HG03565 (cell line): ENCODE measurements at regions not wholly inside any gene's neighbourhood (a gene's known extent, or its start where the extent isn't known, plus 50 kb on each side); places are given as distances from the start of the nearest gene placed in this dataset.

Source experiments
- ATAC-seq: cut with Tn5 transposase; IDR thresholded peaks from one replicate; pipeline ENCODE4 v1.9.1; 2021; ENCODE audit warnings: mild to moderate bottlenecking, moderate library complexity; ENCODE audit not compliant: unreplicated experiment

- no peak for ATAC-seq
Observed at GRCh38 chr11:45523760-45524159, 141.7 kb downstream of the CHST1 start.

- no peak for ATAC-seq
Observed at GRCh38 chr11:45518833-45519535, 146.4 kb downstream of the CHST1 start.

GRCh38 chr11:45518141-45518832 lies 147.1 kb downstream of the CHST1 start:
- no peak for ATAC-seq

GRCh38 chr11:45517171-45517770 lies 148.2 kb downstream of the CHST1 start:
- ATAC-seq, result no peak

- no peak for ATAC-seq
Observed at GRCh38 chr11:45513821-45514340, 151.5 kb downstream of the CHST1 start.

- ATAC-seq, result no peak
Observed at GRCh38 chr11:45512471-45513148, 152.8 kb downstream of the CHST1 start.

- ATAC-seq, result no peak
Observed at GRCh38 chr11:45511566-45511965, 153.9 kb downstream of the CHST1 start.

- ATAC-seq, result no peak
Observed at GRCh38 chr11:45507916-45508315, 157.5 kb downstream of the CHST1 start.

- no peak for ATAC-seq
Observed at GRCh38 chr11:45503311-45503710, 162.1 kb downstream of the CHST1 start.

- ATAC-seq, result no peak
Observed at GRCh38 chr11:45502226-45502545, 163.2 kb downstream of the CHST1 start.

- no peak for ATAC-seq
Observed at GRCh38 chr11:45501392-45502225, 163.8 kb downstream of the CHST1 start.

GRCh38 chr11:45500451-45500850 lies 165.0 kb downstream of the CHST1 start:
- no peak for ATAC-seq

- ATAC-seq, result no peak
Observed at GRCh38 chr11:45494738-45495137, 170.7 kb downstream of the CHST1 start.

- no peak for ATAC-seq
Observed at GRCh38 chr11:45489281-45489905, 176.0 kb downstream of the CHST1 start.

GRCh38 chr11:45486461-45486860 lies 179.0 kb downstream of the CHST1 start:
- no peak for ATAC-seq

GRCh38 chr11:45485070-45485707 lies 180.2 kb downstream of the CHST1 start:
- no peak for ATAC-seq

GRCh38 chr11:45484326-45484883 lies 181.0 kb downstream of the CHST1 start:
- ATAC-seq, result no peak

GRCh38 chr11:45483416-45483815 lies 182.0 kb downstream of the CHST1 start:
- no peak for ATAC-seq

GRCh38 chr11:45482331-45482730 lies 183.1 kb downstream of the CHST1 start:
- no peak for ATAC-seq
